HG02852 (cell line): ENCODE measurements at regions not wholly inside any gene's neighbourhood (a gene's known extent, or its start where the extent isn't known, plus 50 kb on each side); places are given as distances from the start of the nearest gene placed in this dataset.

Source experiments
- ATAC-seq: cut with Tn5 transposase; IDR thresholded peaks from one replicate; pipeline ENCODE4 v1.9.1; 2021; ENCODE audit warnings: mild to moderate bottlenecking, moderate library complexity; ENCODE audit not compliant: unreplicated experiment

GRCh38 chr18:22110461-22110924, 58.9 kb upstream of the GATA6 start:
- ATAC-seq = no peak

GRCh38 chr18:22112215-22112614, 57.2 kb upstream of the GATA6 start:
- no peak for ATAC-seq

DNA sequence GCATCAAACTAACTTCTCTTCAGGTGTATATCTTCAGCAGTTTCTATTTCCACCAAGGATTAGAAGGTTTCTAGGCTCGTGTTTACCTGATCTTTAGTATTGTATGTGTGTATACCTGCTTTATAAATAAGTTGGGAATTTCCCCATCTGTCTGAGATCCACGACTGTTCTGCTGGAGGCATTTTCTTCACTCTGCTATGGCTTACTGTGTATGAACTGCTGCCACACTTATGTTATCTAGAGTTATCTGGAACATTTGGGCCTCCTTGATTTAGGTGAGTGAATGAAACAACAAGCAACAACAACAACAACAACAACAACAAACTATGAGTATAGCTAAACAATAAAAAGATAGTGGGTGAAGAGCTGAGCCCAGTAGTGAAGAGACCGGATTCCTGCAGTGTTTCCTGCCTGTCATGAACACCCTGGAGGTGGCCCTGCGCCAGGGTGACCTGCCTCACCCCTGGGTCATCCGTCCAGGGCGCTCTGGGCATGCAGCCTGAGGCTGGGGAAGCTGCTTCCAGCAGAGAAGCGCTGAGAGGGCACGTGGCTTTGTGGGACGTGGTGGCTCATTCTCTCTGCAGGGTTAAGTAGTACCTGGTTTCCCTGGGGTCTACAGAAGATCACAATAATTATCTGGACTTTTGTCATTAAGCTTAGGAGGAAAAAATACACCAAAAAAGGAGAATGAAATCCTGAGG, 56.1 kb upstream of the GATA6 start:
- ATAC-seq = no peak

DNA sequence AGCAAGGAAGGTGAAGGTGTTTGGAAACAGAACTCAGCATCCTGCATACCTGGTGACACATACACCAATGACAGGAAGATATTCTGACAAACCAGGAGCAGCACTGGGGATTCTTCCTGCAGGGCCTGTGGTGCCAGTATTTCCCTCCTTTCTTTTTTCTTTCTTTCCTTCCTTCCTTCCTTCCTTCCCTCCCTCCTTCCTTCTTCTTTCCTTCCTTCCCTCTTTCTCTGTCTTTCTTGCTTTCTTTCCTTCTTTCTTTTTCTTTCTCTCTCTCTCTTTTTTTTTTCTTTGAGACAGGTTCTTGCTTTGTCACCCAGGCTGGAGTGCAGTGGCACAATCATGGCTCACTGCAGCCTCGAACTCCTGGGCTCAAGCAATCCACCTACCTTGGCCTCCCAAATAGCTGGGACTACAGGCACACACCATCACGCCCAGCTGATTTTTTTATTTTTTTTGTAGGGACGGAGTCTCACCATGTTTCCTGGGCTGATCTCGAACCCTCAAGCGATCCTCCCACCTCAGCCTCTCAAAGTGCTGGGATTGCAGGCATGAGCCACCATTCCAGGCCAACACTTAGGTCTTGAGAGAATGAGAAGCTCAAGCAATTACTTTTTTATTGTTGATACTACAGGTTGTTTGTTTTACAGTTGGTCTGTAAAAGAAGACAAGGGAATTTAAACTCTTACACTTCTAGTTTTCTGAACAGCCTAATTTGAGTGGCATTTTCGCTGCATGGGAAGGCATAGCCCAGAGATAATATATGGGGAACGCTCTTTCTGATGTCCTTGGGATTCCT, 54.7 kb upstream of the GATA6 start:
- ATAC-seq = no peak

DNA sequence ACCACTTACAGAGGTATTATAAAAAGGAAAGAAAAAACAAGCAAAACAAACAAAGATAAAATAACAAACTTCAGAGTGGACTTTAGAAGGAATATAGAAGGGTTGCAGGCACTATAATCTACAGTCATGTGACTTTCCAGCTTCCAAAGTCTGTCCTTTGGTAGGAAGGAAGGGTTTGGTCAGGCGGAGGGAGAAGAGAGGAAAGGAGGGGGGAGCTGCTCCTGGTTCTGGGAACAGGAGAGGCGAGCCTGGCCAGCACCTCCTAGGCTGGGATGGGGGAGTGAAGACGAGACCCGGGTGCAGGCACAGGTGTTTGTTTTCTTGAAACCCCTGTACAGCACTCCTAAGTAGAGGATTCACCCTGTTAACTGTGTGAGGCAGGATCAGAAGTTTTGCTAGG, 53.8 kb upstream of the GATA6 start:
- no peak for ATAC-seq
